ENCODE measurements at regions not wholly inside any gene's neighbourhood (a gene's known extent, or its start where the extent isn't known, plus 50 kb on each side); places are given as distances from the start of the nearest gene placed in this dataset.
"Not testable (repeated sequence)": the region's sequence is repeated elsewhere in the genome, so short reads cannot be mapped to it uniquely, and the experiment has no call there.

DNA sequence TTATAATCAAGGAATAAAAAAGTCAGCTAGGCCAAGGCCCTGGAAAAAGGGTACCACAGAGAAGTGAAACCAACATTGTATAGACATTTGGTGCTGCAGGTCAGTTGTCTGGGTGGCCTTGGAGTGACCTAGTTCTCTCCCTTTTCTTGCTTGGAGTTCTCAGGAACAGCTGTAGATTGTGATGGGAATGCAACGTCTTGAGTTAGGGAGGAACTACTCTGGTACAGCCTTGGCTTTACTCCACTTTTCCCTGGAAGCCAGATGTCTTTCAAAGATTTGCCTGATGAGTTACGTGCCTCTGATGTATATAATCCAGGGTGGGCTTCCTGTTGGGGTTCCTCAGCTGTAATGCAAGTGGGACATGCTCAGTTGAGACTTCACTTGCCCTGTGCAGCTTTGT is 694.7 kb downstream of the HTR1B start:
- no peaks in the 10 kb centered on the region for H3K9me2 ChIP-seq (ENCODE audit: insufficient read depth)
- TF ChIP-seq EZH2 (IDR thresholded peaks at IDR 0.05; ENCODE audit: low read depth), result no peak
- no peak overlapping the region for H3K27ac ChIP-seq
- H3K9me3 ChIP-seq (ENCODE audit: insufficient read depth, low read depth), result no peaks in the 10 kb centered on the region
- no peak overlapping the region for H2AFZ ChIP-seq
- no peak for DNase-seq
- no peaks in the 10 kb centered on the region for H3K79me2 ChIP-seq (ENCODE audit: low read depth)
- no peaks in the 10 kb centered on the region for H3K4me1 ChIP-seq (replicated peaks; ENCODE audit: insufficient read depth)
- H3K4me2 ChIP-seq, result no peak overlapping the region
- ChIA-PET POLR2A (ENCODE audit: unreplicated experiment) (no interaction called here), CTCF (no interaction called here)
- no peak overlapping the region for H3K4me3 ChIP-seq
- H3K36me3 ChIP-seq (ENCODE audit: low read depth), result no peaks in the 10 kb centered on the region
- no peaks in the 10 kb centered on the region for H4K20me1 ChIP-seq (ENCODE audit: insufficient read depth)
- BruUV-seq (replicated peaks), result no TSS peak
- no peaks in the 10 kb centered on the region for H3F3A ChIP-seq (ENCODE audit: insufficient read depth, low read depth)
- no peaks in the 10 kb centered on the region for H3K27me3 ChIP-seq (ENCODE audit: insufficient read depth, low read depth)
- intact Hi-C loops (cut with micrococcal nuclease; ENCODE audit: unreplicated experiment), result no loop called here

DNA sequence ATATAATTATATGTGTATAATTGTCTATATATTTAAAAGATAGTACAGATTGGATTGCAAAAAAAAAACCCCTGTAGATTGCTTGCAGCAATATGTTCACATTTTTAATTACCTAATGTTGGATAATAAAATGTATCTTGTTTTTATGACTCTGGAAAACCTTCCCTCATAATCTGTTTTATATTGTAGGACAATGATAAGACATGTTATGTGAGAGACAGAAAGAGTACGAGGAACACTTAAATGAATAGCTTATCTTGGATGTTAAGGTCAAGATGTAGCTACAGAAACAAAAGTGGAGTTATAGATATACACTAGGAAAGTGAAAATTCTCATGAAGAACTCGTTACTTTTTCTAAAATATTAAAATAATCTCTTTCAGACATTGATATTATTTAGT is 691.6 kb upstream of the IMPG1 start:
- intact Hi-C loops (cut with micrococcal nuclease; ENCODE audit: unreplicated experiment), result no loop called here
- no peaks in the 10 kb centered on the region for H3K9me2 ChIP-seq (ENCODE audit: insufficient read depth)
- no peaks in the 10 kb centered on the region for H3F3A ChIP-seq (ENCODE audit: insufficient read depth, low read depth)
- CTCF ChIA-PET, result no interaction called here
- no peak for DNase-seq
- POLR2A ChIA-PET (ENCODE audit: unreplicated experiment), result no interaction called here
- H3K9me3 ChIP-seq (ENCODE audit: insufficient read depth, low read depth), result no peaks in the 10 kb centered on the region
- H3K4me1 ChIP-seq (replicated peaks; ENCODE audit: insufficient read depth), result no peaks in the 10 kb centered on the region
- no peak overlapping the region for H3K4me2 ChIP-seq
- H3K36me3 ChIP-seq (ENCODE audit: low read depth), result no peaks in the 10 kb centered on the region
- no peaks in the 10 kb centered on the region for H4K20me1 ChIP-seq (ENCODE audit: insufficient read depth)
- no peak overlapping the region for H3K27ac ChIP-seq
- H3K27me3 ChIP-seq (ENCODE audit: insufficient read depth, low read depth), result no peaks in the 10 kb centered on the region
- no peak overlapping the region for H2AFZ ChIP-seq
- no peak overlapping the region for H3K4me3 ChIP-seq
- TF ChIP-seq CTCF (conservative IDR thresholded peaks at IDR 0.05) (no peak), EZH2 (IDR thresholded peaks at IDR 0.05; ENCODE audit: low read depth) (no peak)
- H3K79me2 ChIP-seq (ENCODE audit: low read depth), result no peaks in the 10 kb centered on the region
- BruUV-seq (replicated peaks), result no TSS peak

GRCh38 chr6:76752841-76753240 is 680.4 kb upstream of the IMPG1 start:
- no peaks in the 10 kb centered on the region for H3F3A ChIP-seq (ENCODE audit: insufficient read depth, low read depth)
- ChIA-PET CTCF (no interaction called here), POLR2A (ENCODE audit: unreplicated experiment) (no interaction called here)

DNA sequence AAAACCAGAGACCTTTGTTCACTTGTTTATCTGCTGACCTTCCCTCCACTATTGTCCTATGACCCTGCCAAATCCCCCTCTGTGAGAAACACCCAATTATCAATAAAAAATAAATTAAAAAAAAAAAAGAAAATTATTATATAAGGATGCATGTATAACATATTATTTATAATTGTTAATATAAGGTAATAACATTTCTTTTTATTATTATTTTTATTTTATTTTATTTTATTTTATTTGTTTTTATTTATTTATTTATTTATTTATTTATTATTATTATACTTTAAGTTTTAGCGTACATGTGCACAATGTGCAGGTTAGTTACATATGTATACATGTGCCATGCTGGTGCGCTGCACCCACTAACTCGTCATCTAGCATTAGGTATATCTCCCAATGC is 672.9 kb upstream of the IMPG1 start:
- H3K9me2 ChIP-seq (ENCODE audit: insufficient read depth); H3K27me3 ChIP-seq (ENCODE audit: insufficient read depth, low read depth); H3K4me3 ChIP-seq; H3K27ac ChIP-seq; H3K36me3 ChIP-seq (ENCODE audit: low read depth); intact Hi-C loops (cut with micrococcal nuclease; ENCODE audit: unreplicated experiment); BruUV-seq (replicated peaks); DNase-seq; H2AFZ ChIP-seq; H3K4me1 ChIP-seq (replicated peaks; ENCODE audit: insufficient read depth); CTCF ChIA-PET; H3K4me2 ChIP-seq; H3K9me3 ChIP-seq (ENCODE audit: insufficient read depth, low read depth); H4K20me1 ChIP-seq (ENCODE audit: insufficient read depth); POLR2A ChIA-PET (ENCODE audit: unreplicated experiment); H3F3A ChIP-seq (ENCODE audit: insufficient read depth, low read depth); H3K79me2 ChIP-seq (ENCODE audit: low read depth): not testable (repeated sequence)

More at GRCh38 chr6:76752841-76753240, 680.4 kb upstream of the IMPG1 start:
- H3K4me3 ChIP-seq, result no peak overlapping the region
- H3K79me2 ChIP-seq (ENCODE audit: low read depth), result no peaks in the 10 kb centered on the region
- no TSS peak for BruUV-seq (replicated peaks)
- no peaks in the 10 kb centered on the region for H4K20me1 ChIP-seq (ENCODE audit: insufficient read depth)
- no peaks in the 10 kb centered on the region for H3K4me1 ChIP-seq (replicated peaks; ENCODE audit: insufficient read depth)
- TF ChIP-seq EZH2 (IDR thresholded peaks at IDR 0.05; ENCODE audit: low read depth) (no peak), CTCF (conservative IDR thresholded peaks at IDR 0.05) (no peak)
- no peaks in the 10 kb centered on the region for H3K9me2 ChIP-seq (ENCODE audit: insufficient read depth)
- H3K27me3 ChIP-seq (ENCODE audit: insufficient read depth, low read depth), result no peaks in the 10 kb centered on the region
- intact Hi-C loops (cut with micrococcal nuclease; ENCODE audit: unreplicated experiment), result no loop called here
- no peaks in the 10 kb centered on the region for H3K9me3 ChIP-seq (ENCODE audit: insufficient read depth, low read depth)
- H2AFZ ChIP-seq, result no peak overlapping the region
- H3K36me3 ChIP-seq (ENCODE audit: low read depth), result no peaks in the 10 kb centered on the region
- DNase-seq, result no peak
- H3K27ac ChIP-seq, result no peak overlapping the region
- H3K4me2 ChIP-seq, result no peak overlapping the region

DNA sequence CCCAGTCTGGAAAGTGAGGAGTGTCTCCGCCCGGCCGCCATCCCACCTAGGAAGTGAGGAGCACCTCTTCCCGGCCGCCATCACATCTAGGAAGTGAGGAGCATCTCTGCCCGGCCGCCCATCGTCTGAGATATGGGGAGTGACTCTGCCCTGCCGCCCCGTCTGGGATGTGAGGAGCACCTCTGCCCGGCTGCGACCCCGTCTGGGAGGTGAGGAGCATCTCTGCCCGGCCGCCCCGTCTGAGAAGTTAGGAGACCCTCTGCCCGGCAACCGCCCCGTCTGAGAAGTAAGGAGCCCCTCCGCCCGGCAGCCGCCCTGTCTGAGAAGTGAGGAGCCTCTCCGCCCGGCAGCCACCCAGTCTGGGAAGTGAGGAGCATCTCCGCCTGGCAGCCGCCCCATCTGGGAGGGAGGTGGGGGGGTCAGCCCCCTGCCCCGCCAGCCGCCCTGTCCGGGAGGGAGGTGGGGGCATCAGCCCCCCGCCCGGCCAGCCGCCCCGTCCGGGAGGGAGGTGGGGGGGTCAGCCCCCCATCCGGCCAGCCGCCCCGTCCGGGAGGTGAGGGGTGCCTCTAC is 671.8 kb upstream of the IMPG1 start:
- H4K20me1 ChIP-seq (ENCODE audit: insufficient read depth); H2AFZ ChIP-seq; H3F3A ChIP-seq (ENCODE audit: insufficient read depth, low read depth); H3K36me3 ChIP-seq (ENCODE audit: low read depth); BruUV-seq (replicated peaks); CTCF ChIA-PET; H3K9me2 ChIP-seq (ENCODE audit: insufficient read depth); DNase-seq; H3K4me2 ChIP-seq; POLR2A ChIA-PET (ENCODE audit: unreplicated experiment); H3K79me2 ChIP-seq (ENCODE audit: low read depth); H3K27me3 ChIP-seq (ENCODE audit: insufficient read depth, low read depth); intact Hi-C loops (cut with micrococcal nuclease; ENCODE audit: unreplicated experiment); H3K4me3 ChIP-seq; H3K4me1 ChIP-seq (replicated peaks; ENCODE audit: insufficient read depth); H3K27ac ChIP-seq; H3K9me3 ChIP-seq (ENCODE audit: insufficient read depth, low read depth): not testable (repeated sequence)
